SW480 (cell line): ENCODE measurements at regions not wholly inside any gene's neighbourhood (a gene's known extent, or its start where the extent isn't known, plus 50 kb on each side); places are given as distances from the start of the nearest gene placed in this dataset.
"Not testable (repeated sequence)": the region's sequence is repeated elsewhere in the genome, so short reads cannot be mapped to it uniquely, and the experiment has no call there.

ENCODE experiments used
- DNase-seq: peaks from one replicate; pipeline ENCODE4 v3.0.0-alpha.2; 2016; ENCODE audit warnings: low spot score

GRCh38 chr9:32886021-32886420 lies 102.7 kb downstream of the TMEM215 start:
- DNase-seq = no peak

- DNase-seq = not testable (repeated sequence)
These were observed 106.9 kb downstream of the APTX start for GRCh38 chr9:32894485-32894884.

DNA sequence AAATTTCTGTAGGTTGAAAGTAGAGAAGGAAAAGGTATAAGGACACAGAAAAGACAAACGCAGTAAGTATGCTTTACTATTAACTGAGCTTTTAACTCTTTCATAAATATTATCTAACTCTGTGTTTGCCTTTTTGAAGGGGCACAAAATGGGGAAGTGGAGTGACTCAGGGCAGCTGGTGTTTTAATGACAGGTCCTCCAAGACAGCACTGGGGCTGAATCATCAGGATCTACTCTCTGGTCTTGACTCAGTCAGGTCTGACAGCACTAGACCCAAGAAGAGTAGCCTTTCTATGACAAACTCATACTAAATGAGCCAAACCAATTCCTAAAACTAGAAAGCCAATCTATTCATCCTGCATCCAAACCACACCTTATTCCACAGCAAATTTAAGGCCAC lies 102.2 kb downstream of the APTX start:
- DNase-seq = no peak

DNA sequence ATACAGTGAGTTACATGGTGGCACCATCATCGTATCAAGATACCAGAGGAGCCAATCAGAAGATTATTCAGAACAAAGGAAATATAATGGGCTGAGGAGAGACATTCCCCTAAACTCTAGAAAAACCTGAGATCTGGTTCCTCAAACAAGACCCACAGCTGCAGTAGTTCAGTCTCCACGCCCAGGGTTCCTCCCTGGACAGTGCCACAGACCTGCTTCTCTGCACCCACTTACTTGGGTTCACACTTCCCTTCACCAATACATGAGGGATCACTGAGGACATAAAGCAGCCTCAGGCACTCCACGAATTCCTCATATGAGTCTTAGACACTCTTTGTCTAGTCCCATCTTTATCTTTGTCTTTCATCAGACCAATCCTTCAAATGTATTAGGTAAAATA lies 101.7 kb downstream of the APTX start:
- DNase-seq = no peak

GRCh38 chr9:32906213-32906612 lies 95.2 kb downstream of the APTX start:
- no peak for DNase-seq

DNA sequence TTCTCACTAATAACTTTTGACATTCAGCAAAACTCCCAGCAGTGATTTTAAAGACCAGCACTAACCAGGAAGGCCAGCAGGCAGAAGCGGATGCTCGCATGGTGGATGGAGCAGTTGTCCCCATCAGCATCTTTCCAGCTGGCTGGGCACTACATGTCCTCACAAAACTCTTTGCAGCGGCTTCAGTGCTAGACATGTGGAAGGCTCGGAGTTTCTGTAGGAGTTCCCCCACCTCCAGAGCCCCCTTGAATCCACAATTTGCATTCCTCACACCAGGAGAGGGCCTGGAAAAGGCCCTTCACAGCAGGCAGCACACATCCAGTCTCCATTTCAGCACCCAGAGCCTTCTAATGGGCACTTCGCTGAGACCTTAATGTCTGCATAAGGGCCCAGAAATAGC lies 85.6 kb downstream of the APTX start:
- DNase-seq = no peak

- DNase-seq = no peak
These were observed 82.8 kb downstream of the APTX start for GRCh38 chr9:32918628-32919027.
